HG03064 (cell line): ENCODE measurements at regions not wholly inside any gene's neighbourhood (a gene's known extent, or its start where the extent isn't known, plus 50 kb on each side); places are given as distances from the start of the nearest gene placed in this dataset.

Source experiments
- ATAC-seq: cut with Tn5 transposase; IDR thresholded peaks from one replicate; pipeline ENCODE4 v1.9.1; 2021; ENCODE audit warnings: low read depth; ENCODE audit not compliant: unreplicated experiment

DNA sequence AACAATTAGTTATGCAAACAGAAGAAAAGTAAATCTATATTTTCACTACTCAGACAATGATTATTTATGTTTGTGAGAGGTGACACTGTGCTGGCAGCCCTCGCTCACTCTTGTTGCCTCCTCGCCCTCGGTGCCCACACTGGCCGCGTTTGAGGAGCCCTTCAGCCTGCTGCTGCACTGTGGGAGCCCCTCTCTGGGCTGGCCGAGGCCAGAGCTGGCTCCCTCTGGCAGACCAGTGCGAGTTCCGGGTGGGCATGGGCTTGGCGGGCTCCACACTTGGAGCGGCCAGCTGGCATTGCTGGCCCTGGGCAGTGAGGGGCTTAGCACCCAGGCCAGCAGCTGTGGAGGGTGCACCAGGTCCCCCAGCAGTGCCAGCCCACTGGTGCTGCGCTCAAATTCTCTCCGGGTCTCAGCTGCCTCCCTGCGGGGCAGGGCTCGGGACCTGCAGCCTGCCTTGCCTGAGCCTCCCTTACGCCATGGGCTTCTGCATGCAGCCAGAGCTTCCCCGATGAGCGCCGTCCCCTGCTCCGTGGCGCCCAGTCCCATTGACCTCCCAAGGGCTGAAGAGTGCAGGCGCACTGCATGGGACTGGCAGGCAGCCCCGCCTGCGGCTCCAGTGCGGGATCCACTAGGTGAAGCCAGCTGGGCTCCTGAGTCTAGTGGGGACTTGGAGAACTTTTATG lies 902.6 kb downstream of the PDHA2 start:
- ATAC-seq, result no peak

DNA sequence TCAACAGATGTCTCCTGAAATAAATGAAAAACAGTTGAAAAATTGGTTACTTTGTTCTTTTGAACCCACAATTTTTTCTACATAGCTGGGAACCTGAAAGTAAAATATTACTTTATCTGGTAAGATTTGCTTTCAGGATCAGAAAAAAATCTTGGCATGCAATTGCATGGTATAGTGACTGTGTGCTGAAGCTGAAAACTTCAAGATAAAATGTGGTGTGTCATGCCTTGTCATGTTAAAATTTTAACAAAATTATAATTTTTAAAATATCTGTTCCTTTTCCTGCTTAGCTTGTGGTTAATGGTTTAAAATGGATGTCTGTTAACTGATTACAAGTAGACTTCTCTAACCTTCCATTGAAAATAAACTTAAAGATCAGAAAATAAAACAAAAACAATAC lies 904.8 kb downstream of the PDHA2 start:
- no peak for ATAC-seq

DNA sequence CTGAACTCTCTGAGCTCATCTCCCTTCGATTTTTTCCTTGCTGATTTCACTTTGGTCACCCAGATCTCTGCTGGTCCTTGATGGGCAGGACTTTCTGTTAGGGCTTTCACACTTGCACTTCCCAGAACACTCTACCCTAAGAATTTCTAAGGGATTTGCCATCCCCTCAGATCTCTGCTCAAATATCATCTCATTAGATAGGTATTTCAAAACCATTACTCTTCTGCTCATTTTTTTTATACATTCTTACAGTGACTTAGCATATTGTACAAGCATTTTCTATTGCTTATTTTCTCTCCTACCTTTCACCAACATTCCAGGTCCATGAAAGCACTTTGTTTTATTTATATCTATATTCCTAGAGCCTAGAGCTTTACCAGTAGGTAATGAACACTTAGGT lies 913.3 kb downstream of the PDHA2 start:
- ATAC-seq, result no peak

DNA sequence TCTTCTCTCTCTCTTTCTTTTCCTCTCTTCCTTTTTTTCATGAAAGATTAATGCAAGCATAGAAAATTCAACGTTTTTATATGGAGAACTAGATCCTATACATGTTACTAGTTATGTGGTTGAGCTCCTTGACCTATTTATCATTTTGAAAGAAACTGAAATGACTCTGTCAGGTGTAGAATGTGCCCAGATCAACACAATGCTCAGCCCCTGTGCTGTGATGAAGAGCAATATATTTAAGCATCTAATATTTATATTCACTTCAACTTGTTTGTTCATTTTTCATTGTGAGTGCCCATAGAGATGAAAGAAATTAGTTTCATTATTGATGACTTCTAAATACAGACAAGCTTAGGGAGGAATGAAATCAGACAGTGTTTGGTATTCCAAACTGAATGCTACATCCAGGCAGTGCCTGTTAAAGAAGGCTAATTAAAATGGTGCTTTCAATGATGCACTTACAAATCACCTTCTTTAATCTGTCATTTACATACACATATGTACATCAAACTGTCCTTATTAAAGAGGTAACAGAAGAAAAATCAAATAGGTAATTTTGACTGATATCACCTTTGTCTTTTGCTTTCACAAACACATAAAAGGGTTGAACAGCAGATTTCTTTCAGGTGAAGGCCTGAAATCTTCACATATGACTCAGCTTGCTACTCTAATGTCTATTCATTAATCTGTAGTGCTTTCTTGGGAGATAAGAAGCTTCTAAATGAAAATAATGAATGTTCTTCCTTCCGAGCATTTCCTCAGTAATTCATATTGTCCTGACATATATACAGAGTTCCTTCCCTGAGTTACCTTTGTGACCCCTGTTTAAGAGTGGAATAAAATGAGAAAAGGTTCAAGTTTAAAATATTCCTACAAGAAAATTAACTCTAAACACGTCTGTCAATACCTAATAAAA lies 915.9 kb downstream of the PDHA2 start:
- ATAC-seq, result no peak

DNA sequence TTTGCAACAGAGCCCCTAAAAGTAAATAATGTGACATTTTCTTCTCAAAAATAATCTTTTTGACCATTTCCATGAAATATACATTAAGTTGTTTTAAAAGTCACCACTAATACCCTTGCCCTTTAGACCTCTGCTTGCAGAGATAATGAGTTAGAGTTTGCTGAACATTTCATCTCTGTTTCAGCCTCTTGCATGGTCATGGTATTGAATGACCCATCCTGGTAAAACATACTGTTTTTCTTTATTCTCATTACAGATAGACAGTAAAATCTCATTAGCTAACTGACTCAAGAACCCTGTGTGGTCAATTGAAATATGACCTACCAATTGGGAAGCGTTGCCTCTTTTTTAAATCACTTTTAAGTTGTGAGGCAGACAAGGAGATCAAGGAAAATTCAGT lies 916.7 kb downstream of the PDHA2 start:
- no peak for ATAC-seq

DNA sequence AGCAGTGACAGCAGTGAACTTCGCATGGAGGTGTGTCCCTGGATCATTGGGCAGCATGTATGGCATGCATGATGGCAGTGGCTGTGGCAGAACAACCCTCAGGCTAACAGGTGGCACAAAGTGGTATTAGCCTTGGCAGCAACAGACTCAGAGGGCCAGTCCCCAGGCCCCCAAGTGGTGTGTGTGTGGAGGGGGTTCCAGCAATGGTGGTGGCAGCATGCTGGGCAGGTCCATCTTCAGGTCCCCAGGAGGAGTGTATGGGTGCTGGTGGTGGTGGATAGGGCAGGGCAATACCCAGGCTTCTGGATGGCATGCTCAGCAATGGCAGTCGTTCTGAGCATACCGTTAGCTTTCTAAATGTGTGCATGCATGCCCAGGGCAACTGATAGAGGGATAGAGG lies 923.7 kb downstream of the PDHA2 start:
- ATAC-seq, result no peak

DNA sequence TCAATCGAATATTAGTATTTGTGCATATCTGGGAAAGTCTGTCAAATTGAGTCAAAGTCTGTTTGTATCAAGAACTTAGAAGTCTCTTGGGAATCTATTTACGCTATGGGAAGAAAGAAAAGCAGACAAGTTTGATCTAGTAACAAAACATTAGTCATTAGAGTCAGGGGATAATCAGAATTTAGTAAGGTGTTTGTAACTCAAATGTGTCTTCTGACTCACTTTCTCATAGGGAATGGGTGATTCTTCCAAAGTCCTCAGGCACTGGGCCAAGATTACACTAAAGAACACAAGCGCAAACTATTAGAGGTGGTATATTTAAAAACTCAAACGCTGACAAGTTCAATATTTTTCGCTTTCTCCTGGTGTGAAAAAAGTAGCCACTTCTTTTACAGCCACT lies 926.5 kb downstream of the PDHA2 start:
- no peak for ATAC-seq

DNA sequence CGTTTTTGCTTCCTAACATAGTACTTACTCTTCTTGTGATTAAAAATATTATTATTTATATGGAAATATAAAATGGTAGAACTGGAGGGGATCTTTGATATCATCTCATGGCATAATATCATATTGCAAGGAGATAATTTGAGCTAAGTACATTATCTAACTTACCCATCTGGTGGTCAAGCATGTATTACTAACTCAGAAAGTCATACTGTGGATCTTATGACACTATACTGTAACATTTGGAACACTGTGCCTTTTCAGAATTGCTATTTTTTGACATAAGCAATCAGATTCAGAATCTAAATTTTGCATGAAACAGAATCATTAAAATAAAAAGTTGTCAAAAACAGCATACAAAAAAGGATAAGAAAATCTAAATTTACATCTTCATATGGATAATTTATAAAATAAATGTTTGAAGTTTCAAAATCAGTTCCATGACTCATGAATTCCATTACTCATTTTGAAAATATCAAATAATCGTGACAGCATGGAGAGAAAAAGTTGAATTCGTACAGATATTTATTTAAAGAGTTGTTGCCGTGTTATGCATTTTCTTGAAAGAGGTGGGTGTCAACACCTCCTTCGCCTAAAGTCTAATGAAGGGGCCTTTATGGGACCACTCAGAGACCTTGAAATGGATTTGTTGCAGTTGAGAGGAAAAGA lies 928.1 kb downstream of the PDHA2 start:
- no peak for ATAC-seq

DNA sequence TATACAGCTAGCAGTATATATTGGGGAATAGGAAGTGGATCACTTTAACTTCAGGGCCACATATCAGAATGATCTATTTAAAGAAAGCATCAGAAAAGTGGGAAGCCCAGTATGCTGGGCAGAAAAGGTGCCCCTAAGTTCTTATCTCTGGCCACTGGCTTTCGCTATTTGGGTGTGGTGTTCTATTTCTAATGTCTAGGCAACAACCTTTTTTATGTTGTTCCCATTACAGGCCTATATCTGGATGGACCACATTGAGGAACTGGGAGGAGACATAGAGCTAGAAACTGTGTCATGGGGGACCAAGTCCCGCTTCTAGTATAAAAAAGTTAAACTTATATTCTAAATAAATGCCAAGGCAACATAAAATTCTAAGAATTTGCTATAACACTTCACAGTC lies 935.6 kb downstream of the PDHA2 start:
- ATAC-seq, result no peak

DNA sequence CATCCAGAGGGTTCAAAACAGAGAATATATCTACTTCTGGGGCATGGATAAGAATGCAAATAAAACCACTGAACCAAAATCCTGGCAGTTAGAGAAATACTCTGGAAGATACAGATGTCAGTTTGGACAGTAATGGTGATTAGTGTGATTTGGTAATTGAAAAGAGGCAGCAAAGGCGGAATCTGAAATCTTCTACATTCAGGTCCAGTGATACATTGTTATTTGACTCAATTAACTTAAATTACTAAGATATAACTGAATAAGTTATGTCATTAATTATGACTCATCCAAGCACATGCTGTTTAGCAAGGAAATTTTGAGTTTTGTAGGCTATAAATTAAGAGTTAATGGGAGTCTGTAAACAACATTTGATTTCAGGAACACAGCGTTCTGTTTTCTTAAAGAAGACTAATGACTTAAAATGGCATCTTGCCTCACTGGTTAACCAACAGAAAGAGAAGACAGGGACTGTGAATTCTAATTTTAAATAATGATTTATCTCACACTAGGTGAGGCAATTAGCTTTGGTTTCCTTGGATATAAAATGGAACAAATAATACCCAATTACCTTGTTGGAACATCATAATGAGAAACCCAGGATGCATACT lies 937.1 kb downstream of the PDHA2 start:
- no peak for ATAC-seq

DNA sequence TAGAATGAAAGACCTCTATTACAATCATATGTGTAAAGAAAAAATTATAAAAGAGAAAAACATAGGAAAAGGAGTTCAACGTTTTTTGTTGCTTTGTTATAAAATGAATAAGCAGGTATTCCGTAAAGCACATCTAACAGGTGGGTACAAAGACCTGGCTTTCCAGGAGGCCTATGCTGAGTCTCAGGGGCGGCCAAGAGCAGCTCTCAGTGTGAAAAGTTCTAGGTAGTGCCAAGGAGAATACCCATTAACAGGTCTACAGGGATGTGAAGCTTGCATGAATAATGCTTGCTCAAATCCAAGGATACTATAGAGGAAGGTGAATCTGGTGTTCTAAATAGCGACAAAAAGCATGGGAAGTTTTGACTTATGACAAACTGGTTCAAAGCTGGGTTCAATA lies 944.4 kb downstream of the PDHA2 start:
- ATAC-seq, result no peak

DNA sequence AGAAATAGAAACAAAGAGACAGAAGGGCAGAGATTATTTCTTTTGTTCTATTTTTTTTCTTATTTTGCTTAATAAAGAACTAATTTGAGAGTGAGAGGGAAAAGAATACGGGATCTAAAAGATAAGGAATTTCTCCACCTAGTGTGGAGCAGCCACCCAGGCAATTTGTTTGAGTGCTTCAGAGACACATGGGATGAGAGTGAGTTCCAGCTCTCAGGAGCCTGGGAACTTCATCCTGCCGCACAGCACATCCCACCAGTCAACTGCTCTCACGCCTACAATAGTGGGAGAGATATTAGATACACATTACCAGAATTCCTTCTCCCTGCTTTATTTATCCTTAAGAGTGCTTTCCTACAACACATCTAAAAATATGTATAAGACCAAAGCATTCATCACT lies 946.4 kb downstream of the PDHA2 start:
- no peak for ATAC-seq

DNA sequence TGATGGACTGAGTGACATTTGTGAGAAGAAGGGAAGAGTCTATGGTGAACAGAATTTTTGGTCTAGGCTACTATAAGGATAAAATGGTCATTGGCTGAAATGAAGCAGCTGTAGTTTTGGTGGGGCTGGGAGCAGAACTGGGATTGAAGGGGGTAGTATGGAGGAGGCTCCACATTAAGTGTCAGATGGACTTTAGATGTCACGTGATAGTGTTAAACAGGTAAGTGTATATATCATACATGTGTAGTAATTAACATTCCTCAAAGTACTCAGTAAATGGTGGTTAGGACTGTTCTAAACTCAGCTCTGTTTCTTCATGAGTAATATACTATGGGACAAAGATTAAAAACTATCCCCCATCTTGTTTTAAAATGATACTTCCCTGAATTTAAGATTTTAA lies 947.9 kb downstream of the PDHA2 start:
- no peak for ATAC-seq

DNA sequence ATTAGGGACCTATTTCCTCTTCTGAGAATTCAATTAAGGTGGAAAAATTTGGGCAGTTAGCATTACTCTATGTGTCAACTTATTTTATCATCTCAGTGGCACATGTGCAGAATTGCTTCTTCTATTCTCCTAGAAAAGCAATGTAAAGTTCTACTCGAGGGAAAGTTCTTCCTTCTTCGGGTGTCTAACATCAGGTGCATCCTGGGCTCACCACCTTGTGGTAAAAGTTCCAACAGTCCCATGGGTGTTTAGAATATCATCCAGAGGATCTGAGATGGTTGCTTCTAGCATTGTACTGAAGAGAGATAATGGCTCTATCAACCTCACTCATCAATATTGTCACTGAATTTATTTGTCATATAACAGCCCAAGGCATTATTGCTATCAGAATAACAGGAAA lies 969.7 kb downstream of the PDHA2 start:
- ATAC-seq, result no peak

DNA sequence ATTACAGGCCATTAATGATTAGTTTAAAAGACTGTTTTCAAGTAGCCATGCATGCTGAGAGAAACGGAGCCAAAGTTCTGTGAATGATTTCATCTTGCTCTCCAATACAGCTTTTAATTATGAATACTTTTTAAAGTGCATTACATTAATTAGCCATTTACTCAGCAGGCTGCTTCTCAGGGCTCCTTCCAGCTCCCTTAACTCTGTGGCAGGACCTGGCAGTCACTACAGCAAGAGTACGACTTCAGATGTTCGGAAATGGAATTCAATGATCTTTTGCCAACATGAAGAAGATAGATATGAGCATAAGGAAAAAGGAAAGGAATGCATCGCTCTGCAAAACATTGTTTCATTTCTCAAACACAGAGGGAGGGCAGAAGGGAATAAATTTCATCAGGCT lies 987.2 kb downstream of the PDHA2 start:
- no peak for ATAC-seq

DNA sequence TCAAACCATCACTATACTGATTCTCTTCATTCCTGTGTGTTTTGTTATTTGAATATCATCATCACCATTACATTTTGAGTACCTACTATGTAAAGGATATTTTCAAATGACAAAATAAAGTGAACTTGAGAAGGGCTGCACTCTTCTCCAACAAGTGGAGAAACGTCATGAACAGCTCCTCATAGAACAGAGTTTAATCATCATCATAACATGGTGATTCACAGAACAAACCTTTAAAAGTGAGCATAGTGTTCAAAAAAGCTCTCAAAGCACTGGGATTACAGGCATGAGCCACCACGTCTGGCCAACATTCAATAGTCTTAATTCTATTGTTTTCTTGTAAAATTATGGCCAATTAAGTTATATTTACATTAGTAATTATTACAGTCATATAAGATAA lies 993.9 kb downstream of the PDHA2 start:
- ATAC-seq, result no peak

DNA sequence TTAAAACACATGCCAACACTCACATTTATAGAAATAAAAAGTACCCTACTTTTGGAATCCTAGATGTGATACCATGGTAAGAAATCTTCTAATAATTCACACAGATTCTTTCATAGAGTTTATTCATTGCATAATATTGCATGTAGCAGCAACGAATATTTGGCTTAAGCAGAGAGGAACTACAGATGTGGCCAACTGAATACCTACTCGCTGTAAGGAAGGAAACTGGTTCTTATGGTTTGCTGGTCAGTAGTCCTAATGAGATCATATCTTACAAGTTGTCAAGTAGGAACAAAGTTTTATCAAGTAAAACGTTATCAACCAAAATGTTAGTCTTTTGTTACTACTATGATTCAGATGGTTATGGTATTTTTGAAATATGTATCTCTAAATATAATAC lies 996.1 kb downstream of the PDHA2 start:
- no peak for ATAC-seq

DNA sequence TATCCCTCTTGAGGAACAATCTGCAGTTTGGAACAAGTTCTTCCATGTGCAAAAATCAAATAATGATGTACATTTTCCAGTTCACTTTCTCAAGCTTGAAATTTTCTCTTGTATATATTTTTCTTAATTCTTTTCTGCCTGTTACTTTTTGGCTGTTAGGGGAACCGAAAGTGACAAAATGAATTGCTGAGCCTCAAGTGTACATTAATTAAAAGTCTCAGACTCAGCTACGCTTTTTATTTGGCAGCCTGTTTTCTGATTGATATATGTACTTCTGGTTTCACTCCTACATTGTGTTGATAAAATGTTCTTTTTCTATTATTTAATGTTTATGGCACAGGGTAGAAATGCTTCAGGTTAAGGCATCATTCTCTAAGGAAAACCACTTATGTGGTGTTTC lies 999.5 kb downstream of the PDHA2 start:
- no peak for ATAC-seq

DNA sequence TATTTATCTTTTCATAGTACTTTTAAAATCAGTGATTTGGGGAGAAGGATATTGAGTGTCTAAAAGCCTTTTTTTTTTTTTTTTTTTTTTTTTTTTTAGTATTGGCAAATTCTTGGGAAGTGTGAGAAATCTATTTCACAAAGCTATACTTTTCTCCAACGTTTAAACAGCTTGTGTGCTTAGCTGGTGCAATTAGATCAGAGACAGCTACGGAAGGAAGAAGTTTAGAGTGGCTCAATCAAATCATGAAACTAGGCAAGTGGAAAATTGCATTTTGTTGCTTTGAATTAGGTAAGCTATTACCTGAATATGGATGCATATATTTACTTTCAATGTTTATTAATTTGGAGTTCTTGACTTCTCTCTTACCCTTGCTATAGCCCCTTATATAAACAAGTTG lies 1001.9 kb downstream of the PDHA2 start:
- no peak for ATAC-seq

DNA sequence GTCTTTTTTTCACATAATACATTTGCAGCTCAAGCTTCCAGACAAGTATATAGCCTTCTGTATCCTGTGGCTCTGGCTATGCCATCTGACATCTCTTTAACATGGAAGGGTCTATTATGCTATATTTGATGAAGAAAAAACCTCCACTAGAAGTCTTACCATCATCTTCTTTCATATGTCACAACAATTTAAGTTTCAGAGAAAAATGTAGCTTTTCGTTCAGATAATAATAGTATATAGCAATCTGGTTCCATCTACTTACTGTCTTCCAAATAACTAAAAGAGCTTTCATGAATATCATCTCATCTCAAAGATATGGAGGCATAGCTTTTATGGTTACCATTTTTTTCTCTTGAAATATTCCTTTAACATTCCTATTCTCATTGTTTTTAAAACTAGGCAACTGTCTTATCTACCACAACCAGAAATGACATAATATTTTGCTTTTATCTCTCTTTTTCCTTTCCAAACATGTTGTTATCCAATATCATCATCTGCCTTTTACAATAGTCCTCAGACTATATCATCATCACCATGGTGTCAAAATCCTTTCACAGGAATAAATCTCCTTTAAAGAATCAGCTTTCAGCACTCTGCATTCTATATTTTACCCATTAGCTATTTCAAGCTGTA lies 1005.1 kb downstream of the PDHA2 start:
- no peak for ATAC-seq

DNA sequence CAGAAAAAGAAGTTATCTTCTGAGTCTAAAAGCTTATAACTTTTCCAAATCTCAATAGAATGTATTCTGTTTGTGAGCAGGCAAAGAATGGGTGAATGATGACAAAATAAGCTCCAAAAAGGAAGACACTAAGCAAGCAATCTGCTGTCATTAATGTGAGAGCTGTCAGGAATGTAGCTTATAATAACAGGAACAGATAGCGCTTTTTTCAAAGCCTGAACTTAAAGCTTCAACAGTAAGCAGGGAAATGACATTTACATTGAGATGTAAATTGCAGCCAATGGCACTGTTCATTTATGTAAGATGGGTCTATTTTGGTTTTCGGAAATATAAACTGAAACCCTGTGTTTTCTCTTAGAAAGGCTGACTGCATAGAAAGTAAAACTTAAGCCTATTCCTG lies 1005.9 kb downstream of the PDHA2 start:
- no peak for ATAC-seq
